ENCODE measurements at regions not wholly inside any gene's neighbourhood (a gene's known extent, or its start where the extent isn't known, plus 50 kb on each side); places are given as distances from the start of the nearest gene placed in this dataset.

GRCh38 chr9:12874395-12874794, 99.6 kb downstream of the LURAP1L start:
- Mint-ChIP-seq H3K27me3 (no peaks in the 10 kb centered on the region), H3K36me3 (peaks cover 0 to 5% (median 0%) of the 10 kb centered on the region in 3 donors), H3K4me3 (no peak overlapping the region), H3K9me3 (peaks cover 2 to 23% (median 6%) of the 10 kb centered on the region in 9 donors), H3K4me1 (no peaks in the 10 kb centered on the region), H3K27ac (no peak overlapping the region)
- ATAC-seq (no peak), DNase-seq (no peak)
- POLR2A ChIA-PET: no interaction called here

- Mint-ChIP-seq H3K36me3 (peaks cover 0 to 3% (median 0%) of the 10 kb centered on the region in 3 donors), H3K27ac (no peak overlapping the region), H3K4me1 (no peaks in the 10 kb centered on the region), H3K9me3 (peaks cover 0 to 18% (median 4%) of the 10 kb centered on the region in 9 donors), H3K27me3 (no peaks in the 10 kb centered on the region), H3K4me3 (no peak overlapping the region)
- DNase-seq (no peak), ATAC-seq (no peak)
- POLR2A ChIA-PET: no interaction called here
Observed at GRCh38 chr9:12875191-12875590, 100.4 kb downstream of the LURAP1L start.

- ATAC-seq: no peak
- Mint-ChIP-seq H3K27ac (no peak overlapping the region), H3K9me3 (peaks cover 0 to 18% (median 4%) of the 10 kb centered on the region in 9 donors), H3K4me3 (no peak overlapping the region), H3K4me1 (no peaks in the 10 kb centered on the region), H3K27me3 (no peaks in the 10 kb centered on the region), H3K36me3 (peaks cover 0 to 2% (median 0%) of the 10 kb centered on the region in 3 donors)
- DNase-seq: no peak
- POLR2A ChIA-PET: no interaction called here
Observed at GRCh38 chr9:12876872-12877271, 102.1 kb downstream of the LURAP1L start.

GRCh38 chr9:12878351-12878978, 103.6 kb downstream of the LURAP1L start:
- Mint-ChIP-seq H3K9me3 (peaks cover 0 to 12% (median 3%) of the 10 kb centered on the region in 9 donors), H3K36me3 (no peaks in the 10 kb centered on the region), H3K4me1 (no peaks in the 10 kb centered on the region), H3K27me3 (no peaks in the 10 kb centered on the region), H3K4me3 (no peak overlapping the region), H3K27ac (no peak overlapping the region)
- POLR2A ChIA-PET: no interaction called here
- DNase-seq (no peak), ATAC-seq (no peak)

- Mint-ChIP-seq H3K4me3 (no peak overlapping the region), H3K27me3 (no peaks in the 10 kb centered on the region), H3K27ac (no peak overlapping the region), H3K36me3 (no peaks in the 10 kb centered on the region), H3K4me1 (no peaks in the 10 kb centered on the region), H3K9me3 (peaks cover 0 to 9% (median 4%) of the 10 kb centered on the region in 9 donors)
- DNase-seq (no peak), ATAC-seq (no peak)
- POLR2A ChIA-PET: no interaction called here
Observed at GRCh38 chr9:12879961-12880360, 105.1 kb downstream of the LURAP1L start.

- DNase-seq (no peak), ATAC-seq (no peak)
- peaks cover 0 to 9% (median 4%) of the 10 kb centered on the region in 9 donors for H3K9me3 Mint-ChIP-seq
- H3K36me3 Mint-ChIP-seq: no peaks in the 10 kb centered on the region
- H3K4me3 Mint-ChIP-seq: no peak overlapping the region
- POLR2A ChIA-PET: no interaction called here
- no peaks in the 10 kb centered on the region for H3K27me3 Mint-ChIP-seq
- no peak overlapping the region for H3K27ac Mint-ChIP-seq
- H3K4me1 Mint-ChIP-seq: no peaks in the 10 kb centered on the region
Observed at GRCh38 chr9:12880406-12881015, 105.7 kb downstream of the LURAP1L start.

- ATAC-seq (no peak), DNase-seq (no peak)
- H3K4me1 Mint-ChIP-seq: no peaks in the 10 kb centered on the region
- H3K9me3 Mint-ChIP-seq: peaks cover 0 to 14% (median 6%) of the 10 kb centered on the region in 9 donors
- H3K4me3 Mint-ChIP-seq: no peak overlapping the region
- POLR2A ChIA-PET: no interaction called here
- no peak overlapping the region for H3K27ac Mint-ChIP-seq
- H3K36me3 Mint-ChIP-seq: no peaks in the 10 kb centered on the region
- no peaks in the 10 kb centered on the region for H3K27me3 Mint-ChIP-seq
Observed at GRCh38 chr9:12882430-12882829, 107.6 kb downstream of the LURAP1L start.

GRCh38 chr9:12884736-12885395, 110.0 kb downstream of the LURAP1L start:
- Mint-ChIP-seq H3K9me3 (peaks cover 3 to 14% (median 7%) of the 10 kb centered on the region in 9 donors), H3K27me3 (no peaks in the 10 kb centered on the region), H3K4me3 (no peak overlapping the region), H3K36me3 (no peaks in the 10 kb centered on the region), H3K4me1 (no peaks in the 10 kb centered on the region), H3K27ac (no peak overlapping the region)
- DNase-seq (no peak), ATAC-seq (no peak)
- POLR2A ChIA-PET: no interaction called here

- POLR2A ChIA-PET: no interaction called here
- Mint-ChIP-seq H3K9me3 (peaks cover 13 to 40% (median 20%) of the 10 kb centered on the region in 9 donors), H3K4me1 (no peaks in the 10 kb centered on the region), H3K36me3 (no peaks in the 10 kb centered on the region), H3K27ac (no peak overlapping the region), H3K27me3 (no peaks in the 10 kb centered on the region), H3K4me3 (no peak overlapping the region)
- ATAC-seq (no peak), DNase-seq (no peak)
Observed at GRCh38 chr9:12889402-12890106, 114.7 kb downstream of the LURAP1L start.

- DNase-seq (no peak), ATAC-seq (no peak)
- Mint-ChIP-seq H3K27me3 (no peaks in the 10 kb centered on the region), H3K9me3 (peaks cover 12 to 42% (median 23%) of the 10 kb centered on the region in 9 donors), H3K27ac (no peak overlapping the region), H3K4me1 (no peaks in the 10 kb centered on the region), H3K36me3 (no peaks in the 10 kb centered on the region), H3K4me3 (no peak overlapping the region)
- POLR2A ChIA-PET: no interaction called here
Observed at GRCh38 chr9:12891588-12891987, 116.8 kb downstream of the LURAP1L start.

GRCh38 chr9:12903316-12903715, 128.5 kb downstream of the LURAP1L start:
- Mint-ChIP-seq H3K27me3 (no peaks in the 10 kb centered on the region), H3K9me3 (peaks cover 0 to 45% (median 9%) of the 10 kb centered on the region in 9 donors), H3K4me1 (no peaks in the 10 kb centered on the region), H3K36me3 (peaks cover 0 to 13% (median 0%) of the 10 kb centered on the region in 3 donors), H3K4me3 (no peak overlapping the region), H3K27ac (no peak overlapping the region)
- no peak for DNase-seq
- no peak for ATAC-seq
- POLR2A ChIA-PET: no interaction called here

GRCh38 chr9:12904261-12905000, 129.6 kb downstream of the LURAP1L start:
- no peak for ATAC-seq
- POLR2A ChIA-PET: no interaction called here

More at GRCh38 chr9:12904261-12905000, 129.6 kb downstream of the LURAP1L start:
- Mint-ChIP-seq H3K27me3 (no peaks in the 10 kb centered on the region), H3K4me1 (no peaks in the 10 kb centered on the region), H3K27ac (no peak overlapping the region), H3K4me3 (no peak overlapping the region), H3K9me3 (peaks cover 0 to 38% (median 9%) of the 10 kb centered on the region in 9 donors), H3K36me3 (peaks cover 0 to 7% (median 0%) of the 10 kb centered on the region in 3 donors)
- DNase-seq: no peak

Data from naive thymus-derived CD8-positive, alpha-beta T cell (primary cell).